GM21717 (cell line): ENCODE measurements at regions not wholly inside any gene's neighbourhood (a gene's known extent, or its start where the extent isn't known, plus 50 kb on each side); places are given as distances from the start of the nearest gene placed in this dataset.

ENCODE experiments used
- ATAC-seq: cut with Tn5 transposase; IDR thresholded peaks from one replicate; pipeline ENCODE4 v1.9.1; 2021; ENCODE audit warnings: mild to moderate bottlenecking, moderate library complexity; ENCODE audit not compliant: unreplicated experiment

GRCh38 chrX:40459571-40460158 lies 121.1 kb upstream of the ATP6AP2 start:
- ATAC-seq: no peak

GRCh38 chrX:40457406-40457805 lies 123.4 kb upstream of the ATP6AP2 start:
- no peak for ATAC-seq

DNA sequence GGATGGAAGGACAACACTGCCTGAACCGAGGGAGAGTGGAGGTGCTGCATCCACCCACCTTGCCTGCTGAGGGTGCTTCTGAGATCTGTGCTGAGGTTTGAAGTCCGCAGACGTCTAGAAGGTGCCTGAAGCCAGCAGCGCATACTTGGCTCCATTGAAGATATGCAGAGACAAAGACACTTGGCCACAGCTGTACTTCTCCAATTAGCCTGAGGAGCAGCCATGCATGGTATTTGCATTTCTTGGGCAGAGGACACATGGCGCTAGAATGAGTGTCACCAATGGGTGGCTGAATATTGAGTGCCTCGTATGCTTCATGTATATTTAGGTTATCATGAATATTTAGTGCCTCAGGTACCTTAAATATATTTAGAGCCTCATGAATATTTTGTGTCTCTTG lies 128.7 kb upstream of the ATP6AP2 start:
- ATAC-seq: no peak

DNA sequence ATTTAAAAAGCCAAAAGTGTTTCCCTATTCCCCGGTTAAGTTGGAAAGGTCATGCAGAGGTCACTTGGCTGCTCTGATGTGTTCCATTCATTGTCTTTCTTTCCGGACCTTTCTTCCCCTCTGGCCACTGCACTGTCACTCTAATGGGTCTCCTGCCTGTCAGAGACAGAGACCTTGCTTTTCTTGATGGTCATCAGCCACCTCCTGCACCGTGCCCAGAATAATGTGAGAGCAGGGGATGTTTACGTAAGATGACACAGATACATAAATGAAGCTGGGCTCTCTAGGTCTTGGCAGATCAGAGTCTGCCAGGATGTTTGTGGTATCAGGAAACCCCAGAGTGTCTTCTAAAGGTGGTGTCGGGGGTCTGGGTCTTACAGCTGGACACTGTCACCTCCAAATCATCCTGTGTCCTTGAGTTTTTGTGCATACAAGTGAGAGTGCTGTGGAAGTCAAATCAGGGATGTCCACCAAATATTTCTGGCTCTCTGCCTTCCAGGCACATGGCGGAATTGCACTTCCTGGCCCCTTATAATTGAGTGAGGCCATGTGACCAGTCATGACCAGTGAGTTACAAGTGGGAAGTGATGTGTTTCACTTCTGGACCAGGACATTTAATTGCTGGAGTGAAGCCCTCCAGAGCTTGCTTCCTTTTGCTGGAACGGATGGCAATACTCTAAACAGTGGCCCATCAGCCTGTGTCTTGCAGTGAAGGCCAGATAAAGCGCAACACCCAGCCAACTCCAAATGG lies 130.6 kb upstream of the ATP6AP2 start:
- no peak for ATAC-seq

DNA sequence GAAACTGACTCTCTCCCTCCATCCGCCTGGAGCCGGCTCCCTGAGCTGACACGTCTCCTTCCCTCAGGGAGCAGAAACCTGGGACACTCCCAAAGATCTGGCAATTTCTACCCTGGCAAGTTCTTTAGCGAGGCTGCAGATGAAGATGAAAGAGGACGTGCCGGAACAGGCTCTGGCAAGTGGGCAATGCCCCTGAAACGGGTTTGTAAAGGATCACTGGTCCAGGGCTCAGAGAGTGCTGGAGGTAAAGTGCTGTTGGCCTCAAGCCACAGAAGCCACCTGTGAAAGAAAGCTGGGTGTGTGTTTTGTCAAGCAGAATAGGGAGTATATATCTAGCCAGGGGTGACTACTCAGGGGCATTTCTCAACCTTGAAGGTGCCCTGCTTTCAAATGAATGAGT lies 131.4 kb upstream of the ATP6AP2 start:
- ATAC-seq: no peak

DNA sequence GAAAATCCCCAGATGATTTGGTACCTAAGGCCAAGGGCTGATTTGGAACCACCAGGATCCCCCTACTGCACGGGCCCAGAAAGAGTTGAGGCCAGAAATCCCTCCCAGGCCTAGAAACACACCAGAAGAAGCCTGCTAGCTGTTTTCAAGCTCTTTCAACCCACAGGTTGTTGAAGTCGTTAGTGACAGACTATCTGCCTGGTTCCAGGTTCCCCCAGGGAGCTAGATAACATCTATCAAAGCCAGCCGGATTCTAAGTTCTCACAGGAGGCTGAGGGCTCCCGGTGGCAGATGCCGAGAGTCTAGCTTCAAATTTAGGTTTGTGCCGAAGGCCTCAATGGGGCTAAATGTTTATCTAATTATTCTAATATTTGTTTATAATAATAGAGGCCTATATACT lies 132.0 kb upstream of the ATP6AP2 start:
- ATAC-seq: no peak

DNA sequence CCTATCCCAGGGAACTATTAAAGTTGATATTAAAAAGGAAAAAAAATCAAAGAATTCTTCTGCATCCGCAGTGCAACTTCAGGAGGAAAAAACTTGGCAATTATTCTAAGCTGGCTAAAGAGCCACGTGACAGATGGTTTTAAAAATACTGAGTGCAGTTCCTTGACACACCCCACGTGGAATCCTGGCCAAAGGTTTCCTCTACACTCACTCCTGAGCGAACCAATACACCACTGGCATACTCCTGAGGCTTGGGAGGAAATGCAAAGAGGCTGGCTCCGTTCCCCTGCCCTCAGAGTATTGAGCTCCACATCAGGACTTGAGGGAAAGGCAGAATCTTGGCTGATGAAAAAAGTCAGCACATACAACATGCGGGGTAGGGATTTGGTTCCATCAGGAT lies 133.8 kb upstream of the ATP6AP2 start:
- no peak for ATAC-seq

GRCh38 chrX:40445691-40446090 lies 135.1 kb upstream of the ATP6AP2 start:
- ATAC-seq: no peak

DNA sequence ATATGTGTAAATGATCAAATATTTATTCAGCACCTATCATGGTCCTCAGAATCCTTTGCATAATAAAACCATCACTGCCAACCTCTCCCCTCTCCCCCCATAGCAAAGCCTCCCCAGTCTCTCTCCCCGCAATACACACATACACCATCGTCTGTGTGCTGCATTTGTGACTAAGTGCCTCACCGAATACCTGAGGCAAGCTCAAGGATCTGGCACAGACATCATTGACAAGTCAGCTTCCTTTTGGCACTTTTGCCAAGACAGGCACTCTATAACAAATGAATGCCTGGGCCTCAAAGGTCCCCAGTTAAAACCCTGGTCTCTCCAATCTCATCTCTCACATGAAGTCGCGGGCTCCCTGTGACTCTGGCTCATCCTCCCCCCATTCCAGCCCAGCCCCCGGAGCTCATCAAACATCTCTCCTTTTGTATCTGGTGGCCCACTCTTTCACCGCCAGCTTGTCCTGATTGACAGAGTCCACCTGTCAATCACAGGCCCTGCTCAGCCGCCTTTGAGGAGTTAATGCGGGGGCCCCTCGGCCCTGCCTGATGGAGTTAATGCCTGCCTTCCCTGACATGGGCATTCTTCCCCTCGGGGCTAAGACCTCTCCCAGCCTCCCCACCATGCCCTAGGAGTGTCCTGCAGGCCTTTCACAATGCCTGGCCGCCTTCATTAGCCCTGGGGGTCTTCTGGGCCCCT lies 135.8 kb upstream of the ATP6AP2 start:
- ATAC-seq: no peak

DNA sequence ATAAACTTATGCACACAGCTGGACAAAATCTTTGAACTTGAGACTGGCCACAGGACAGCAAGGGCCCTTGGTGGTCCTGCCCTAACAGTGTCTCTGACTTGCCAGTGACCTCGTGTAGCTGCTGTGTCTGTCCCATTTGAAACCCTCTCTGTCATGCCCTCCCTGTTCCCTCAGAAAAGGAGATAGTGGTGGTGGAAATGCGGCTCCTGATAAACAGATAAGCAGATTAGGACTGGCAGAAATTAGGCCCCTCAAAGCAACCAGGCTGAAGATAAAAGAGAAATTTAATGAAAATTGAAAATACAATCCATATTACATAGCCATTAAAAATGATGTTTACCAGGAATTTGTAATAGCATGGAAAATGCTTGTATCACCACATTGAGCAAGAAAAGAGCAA lies 136.6 kb upstream of the ATP6AP2 start:
- ATAC-seq: no peak

GRCh38 chrX:40440866-40441265 lies 139.9 kb upstream of the ATP6AP2 start:
- no peak for ATAC-seq

DNA sequence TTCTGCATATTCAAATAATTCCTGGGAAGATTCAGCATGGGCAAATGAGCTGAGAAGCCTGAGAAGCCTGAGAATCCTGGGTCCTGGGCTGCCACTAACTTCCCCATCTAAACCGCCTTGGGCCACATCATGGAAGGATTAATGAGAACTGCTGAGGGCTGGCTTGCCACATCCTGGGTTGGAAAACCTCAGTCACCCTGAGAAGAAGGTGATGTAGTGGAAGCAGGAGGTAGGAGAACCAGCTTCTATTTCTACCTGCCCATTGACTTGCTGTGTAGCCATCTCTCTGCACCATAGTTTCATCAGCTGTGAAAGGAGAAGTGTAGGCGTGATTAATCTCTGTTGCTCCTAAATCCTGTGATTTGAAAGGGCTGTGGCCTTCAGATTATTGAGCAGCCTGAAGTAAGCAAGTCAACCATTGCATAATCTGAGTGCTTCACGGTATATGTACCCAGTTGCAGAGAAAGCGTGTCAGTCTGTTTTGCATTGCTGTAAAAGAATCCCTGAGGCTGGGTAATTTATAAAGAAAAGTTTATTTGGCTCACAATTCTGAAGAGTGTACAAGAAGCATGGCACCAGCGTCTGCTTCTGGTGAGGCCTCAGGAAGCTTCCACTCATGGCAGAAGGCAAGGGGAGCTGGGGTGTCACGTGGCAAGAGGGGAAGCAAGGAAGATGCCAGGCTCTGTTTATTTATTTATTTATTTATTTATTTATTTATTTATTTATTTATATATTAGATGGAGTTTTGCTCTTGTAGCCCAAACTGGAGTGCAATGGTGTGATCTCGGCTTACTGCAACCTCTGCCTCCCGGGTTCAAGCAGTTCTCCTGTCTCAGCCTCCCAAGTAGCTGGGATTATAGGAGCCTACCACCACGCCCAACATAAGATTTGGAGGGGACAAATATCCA lies 140.9 kb upstream of the ATP6AP2 start:
- ATAC-seq: no peak

- ATAC-seq: no peak
Measured at GRCh38 chrX:40437348-40437747, 143.4 kb upstream of the ATP6AP2 start.

DNA sequence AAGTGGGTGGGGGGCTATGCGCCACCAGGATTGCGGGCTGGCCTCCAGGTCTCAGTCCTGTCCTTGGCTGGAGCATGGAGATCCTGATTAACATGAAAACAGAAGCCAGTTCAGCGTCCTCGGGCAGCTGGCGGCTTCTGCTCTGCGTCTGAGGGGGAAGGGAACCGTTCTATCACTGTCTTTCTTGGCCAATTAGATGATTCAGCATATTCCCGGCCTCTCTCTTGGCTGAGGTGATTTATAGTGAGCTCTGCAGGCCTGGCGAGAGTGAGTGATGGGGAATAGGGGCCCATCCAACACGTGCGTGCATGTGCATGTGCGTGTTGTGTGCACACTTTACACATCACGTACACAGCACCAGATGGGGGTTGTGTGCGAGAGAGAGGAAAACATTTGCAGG lies 145.8 kb upstream of the ATP6AP2 start:
- ATAC-seq: no peak

GRCh38 chrX:40434443-40434842 lies 146.3 kb upstream of the ATP6AP2 start:
- ATAC-seq: no peak

- no peak for ATAC-seq
Measured at GRCh38 chrX:40433160-40433559, 147.6 kb upstream of the ATP6AP2 start.

- ATAC-seq: no peak
Measured at GRCh38 chrX:40424259-40424658, 156.5 kb upstream of the ATP6AP2 start.

- ATAC-seq: no peak
Measured at GRCh38 chrX:40423299-40423698, 157.5 kb upstream of the ATP6AP2 start.

GRCh38 chrX:40422021-40422420 lies 158.7 kb upstream of the ATP6AP2 start:
- ATAC-seq: no peak

DNA sequence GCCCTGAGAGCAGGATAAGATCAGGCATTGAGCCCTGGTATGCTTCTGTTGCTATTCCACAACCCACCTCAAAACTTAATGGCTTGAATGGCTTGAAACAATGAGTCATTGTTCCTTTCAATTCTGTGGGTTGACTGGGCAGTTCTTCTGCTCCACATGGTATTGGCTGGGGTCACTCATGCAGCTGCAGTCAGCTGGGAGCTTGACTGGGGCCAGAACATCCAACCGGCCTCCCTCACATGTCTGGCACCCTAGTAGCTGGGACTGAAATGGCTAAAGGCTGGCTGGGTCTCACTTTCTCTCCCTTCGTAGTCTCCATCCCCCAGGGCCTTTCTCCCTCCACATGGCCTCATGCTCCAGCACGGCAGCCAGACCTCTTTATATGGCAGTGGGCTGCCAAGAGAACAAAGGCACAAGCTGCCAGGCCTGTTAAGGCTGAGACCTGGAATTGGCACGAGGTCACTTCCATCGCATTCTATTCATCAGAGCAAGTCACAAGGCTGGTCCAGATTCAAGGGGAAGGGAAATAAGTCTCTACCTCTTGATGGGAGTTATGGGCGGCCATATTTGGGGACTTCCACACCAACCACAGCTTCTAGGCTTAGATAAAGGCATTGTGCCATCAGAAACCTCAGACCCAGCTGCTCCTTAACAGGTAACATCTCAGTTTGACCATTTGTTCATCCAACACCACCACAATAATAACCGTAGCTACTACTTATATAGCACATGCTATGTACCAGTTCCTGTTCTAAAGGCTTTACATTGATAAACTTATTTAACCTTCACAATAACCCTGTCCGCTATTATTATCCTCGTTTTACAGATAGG lies 159.7 kb upstream of the ATP6AP2 start:
- ATAC-seq: no peak
